ENCODE measurements at regions not wholly inside any gene's neighbourhood (a gene's known extent, or its start where the extent isn't known, plus 50 kb on each side); places are given as distances from the start of the nearest gene placed in this dataset.

DNA sequence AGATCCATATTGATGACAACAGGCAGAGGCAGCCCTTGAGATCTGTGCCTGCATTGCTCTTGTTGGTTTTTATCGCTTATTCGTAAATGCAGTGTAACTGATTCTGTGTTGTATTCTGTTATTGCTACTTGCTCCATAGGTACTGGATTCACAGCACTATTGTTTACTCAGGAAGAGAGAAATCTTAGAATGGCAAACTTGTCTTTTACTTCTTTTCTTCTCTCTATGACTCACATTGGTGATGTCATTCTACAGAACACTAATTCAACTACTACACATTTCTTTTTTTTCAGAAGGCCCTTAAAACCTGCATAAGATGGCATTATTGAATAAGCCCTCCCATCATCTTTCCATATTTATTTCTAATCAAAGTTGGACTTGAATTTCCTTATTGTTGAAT, 201.0 kb upstream of the GBE1 start:
- 100% methylated on average over 2 of the region's 2 CpGs for WGBS
- Histone ChIP-seq H2BK12ac (ENCODE audit: low read length in 2 of 2) (no peak overlapping the region), H3K14ac (ENCODE audit: low read length in 2 of 2) (no peak overlapping the region)

DNA sequence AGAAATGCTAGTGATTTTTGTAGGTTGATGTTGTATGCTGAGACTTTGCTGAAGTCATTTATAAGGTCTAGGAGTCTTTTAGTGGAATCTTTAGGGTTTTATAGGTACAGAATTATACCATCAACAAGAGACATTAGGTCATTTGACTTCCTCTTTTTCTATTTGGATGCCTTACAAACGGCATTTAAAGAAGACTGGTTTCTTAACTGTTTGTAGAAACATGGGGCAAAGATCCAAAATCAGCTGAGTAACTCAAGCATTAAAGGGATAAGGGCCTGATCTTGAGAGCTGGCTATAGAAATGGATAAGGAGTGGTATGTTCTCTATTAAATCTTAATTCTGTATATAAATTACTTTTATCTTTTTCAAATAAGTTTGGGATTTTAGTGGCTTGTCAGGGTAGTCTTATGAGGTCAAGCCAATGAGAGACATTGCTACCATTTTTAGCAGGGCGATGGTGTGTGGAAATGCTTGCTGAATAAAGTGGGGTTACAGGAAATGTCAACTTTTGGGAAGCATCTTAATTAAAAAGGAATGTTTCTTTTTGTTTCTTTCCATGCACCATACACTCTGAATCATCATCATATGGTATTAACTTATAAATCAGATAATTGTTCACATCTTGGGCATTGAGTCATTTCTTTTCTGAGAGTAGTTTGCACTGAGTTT, 197.7 kb upstream of the GBE1 start:
- WGBS: 86% methylated on average over 2 of the region's 2 CpGs

More for the DNA sequence above, 201.0 kb upstream of the GBE1 start:
- H4K8ac ChIP-seq (ENCODE audit: low read length): no peak overlapping the region
- DNase-seq: no peak
- H4K91ac ChIP-seq (ENCODE audit: low read length): no peak overlapping the region
- H2BK5ac ChIP-seq (ENCODE audit: low read depth, low read length, poor library complexity, severe bottlenecking): no peak overlapping the region
- no peak overlapping the region for H3K4ac ChIP-seq (ENCODE audit: low read depth in 1 of 2, low read length in 2 of 2)
- H3K27ac ChIP-seq (ENCODE audit: low read length, poor library complexity, severe bottlenecking): no peak overlapping the region
- H3K18ac ChIP-seq (ENCODE audit: low read depth in 1 of 2, low read length in 2 of 2): no peak overlapping the region
- no peaks in the 10 kb centered on the region for H3K9me3 ChIP-seq (ENCODE audit: control insufficient read depth, low read length)
- no peaks in the 10 kb centered on the region for H3K79me1 ChIP-seq (replicated peaks; ENCODE audit: low read length, poor library complexity, severe bottlenecking)
- no peaks in the 10 kb centered on the region for H3K27me3 ChIP-seq (ENCODE audit: control insufficient read depth in 1 of 2, insufficient read depth in 1 of 2, low read length in 2 of 2)
- H3K9ac ChIP-seq (ENCODE audit: low read length): no peak overlapping the region
- no peaks in the 10 kb centered on the region for H3K36me3 ChIP-seq (ENCODE audit: control insufficient read depth in 1 of 2, insufficient read depth in 2 of 2, low read depth in 1 of 2, low read length in 2 of 2)
- H3K23ac ChIP-seq (ENCODE audit: low read length in 2 of 2): no peak overlapping the region
- H3K4me2 ChIP-seq (ENCODE audit: low read length, poor library complexity, severe bottlenecking): no peak overlapping the region
- no peak overlapping the region for H2AK5ac ChIP-seq (ENCODE audit: low read length, severe bottlenecking)
- H2BK15ac ChIP-seq (ENCODE audit: low read depth, poor library complexity, severe bottlenecking): no peak overlapping the region
- H3K4me3 ChIP-seq (ENCODE audit: insufficient read depth in 1 of 2, low read depth in 1 of 2, low read length in 2 of 2): no peak overlapping the region
- H2BK120ac ChIP-seq (ENCODE audit: low read depth, low read length): no peak overlapping the region
- H2AFZ ChIP-seq (ENCODE audit: low read depth, low read length): no peak overlapping the region
- no peaks in the 10 kb centered on the region for H3K4me1 ChIP-seq (ENCODE audit: control insufficient read depth, insufficient read depth, low read depth, low read length)

DNA sequence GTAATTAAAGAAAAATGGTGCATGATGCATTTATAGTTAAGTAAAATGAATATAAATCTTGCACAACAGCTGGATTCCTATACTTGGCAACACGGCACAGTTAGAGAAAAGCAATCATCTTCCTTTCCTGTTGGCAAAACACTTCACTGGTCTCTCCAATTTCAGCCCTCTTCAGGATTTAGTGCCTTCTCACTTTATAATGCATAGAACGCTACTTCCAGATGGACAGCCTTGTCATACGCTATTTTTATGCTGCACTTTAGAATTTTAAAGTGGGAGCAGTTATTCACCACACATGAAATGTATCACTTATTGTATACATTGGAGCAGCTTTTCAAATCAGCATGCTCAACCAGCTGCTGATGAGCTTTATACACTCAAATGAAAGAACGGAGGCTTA, 194.4 kb upstream of the GBE1 start:
- H3K4me1 ChIP-seq (ENCODE audit: control insufficient read depth, insufficient read depth, low read depth, low read length): no peaks in the 10 kb centered on the region
- no peaks in the 10 kb centered on the region for H3K9me3 ChIP-seq (ENCODE audit: control insufficient read depth, low read length)
- no peak overlapping the region for H3K4me2 ChIP-seq (ENCODE audit: low read length, poor library complexity, severe bottlenecking)
- no peak overlapping the region for H3K18ac ChIP-seq (ENCODE audit: low read depth in 1 of 2, low read length in 2 of 2)
- H2BK5ac ChIP-seq (ENCODE audit: low read depth, low read length, poor library complexity, severe bottlenecking): no peak overlapping the region
- H3K27me3 ChIP-seq (ENCODE audit: control insufficient read depth in 1 of 2, insufficient read depth in 1 of 2, low read length in 2 of 2): no peaks in the 10 kb centered on the region
- H3K4me3 ChIP-seq (ENCODE audit: insufficient read depth in 1 of 2, low read depth in 1 of 2, low read length in 2 of 2): peak overlapping the region in 1 of 2 experiments; percentile 63
- H2AK5ac ChIP-seq (ENCODE audit: low read length, severe bottlenecking): no peak overlapping the region
- H4K8ac ChIP-seq (ENCODE audit: low read length): no peak overlapping the region
- H3K27ac ChIP-seq (ENCODE audit: low read length, poor library complexity, severe bottlenecking): no peak overlapping the region
- H2BK12ac ChIP-seq (ENCODE audit: low read length in 2 of 2): no peak overlapping the region
- H3K14ac ChIP-seq (ENCODE audit: low read length in 2 of 2): no peak overlapping the region
- H3K9ac ChIP-seq (ENCODE audit: low read length): peak overlapping the region; percentile 37
- no peak overlapping the region for H2BK120ac ChIP-seq (ENCODE audit: low read depth, low read length)
- no peak for DNase-seq
- H4K91ac ChIP-seq (ENCODE audit: low read length): no peak overlapping the region
- H3K36me3 ChIP-seq (ENCODE audit: control insufficient read depth in 1 of 2, insufficient read depth in 2 of 2, low read depth in 1 of 2, low read length in 2 of 2): no peaks in the 10 kb centered on the region
- H2AFZ ChIP-seq (ENCODE audit: low read depth, low read length): no peak overlapping the region
- H3K4ac ChIP-seq (ENCODE audit: low read depth in 1 of 2, low read length in 2 of 2): no peak overlapping the region
- 86% methylated on average over 4 of the region's 4 CpGs for WGBS
- H3K79me1 ChIP-seq (replicated peaks; ENCODE audit: low read length, poor library complexity, severe bottlenecking): no peaks in the 10 kb centered on the region
- H3K23ac ChIP-seq (ENCODE audit: low read length in 2 of 2): no peak overlapping the region
- no peak overlapping the region for H2BK15ac ChIP-seq (ENCODE audit: low read depth, poor library complexity, severe bottlenecking)

More for the DNA sequence above, 197.7 kb upstream of the GBE1 start:
- no peak overlapping the region for H4K91ac ChIP-seq (ENCODE audit: low read length)
- H2AFZ ChIP-seq (ENCODE audit: low read depth, low read length): no peak overlapping the region
- no peak overlapping the region for H2BK15ac ChIP-seq (ENCODE audit: low read depth, poor library complexity, severe bottlenecking)
- H3K27me3 ChIP-seq (ENCODE audit: control insufficient read depth in 1 of 2, insufficient read depth in 1 of 2, low read length in 2 of 2): no peaks in the 10 kb centered on the region
- no peak overlapping the region for H3K18ac ChIP-seq (ENCODE audit: low read depth in 1 of 2, low read length in 2 of 2)
- H3K9me3 ChIP-seq (ENCODE audit: control insufficient read depth, low read length): no peaks in the 10 kb centered on the region
- H2BK5ac ChIP-seq (ENCODE audit: low read depth, low read length, poor library complexity, severe bottlenecking): no peak overlapping the region
- H3K4ac ChIP-seq (ENCODE audit: low read depth in 1 of 2, low read length in 2 of 2): no peak overlapping the region
- no peak overlapping the region for H2BK12ac ChIP-seq (ENCODE audit: low read length in 2 of 2)
- no peak overlapping the region for H4K8ac ChIP-seq (ENCODE audit: low read length)
- H2AK5ac ChIP-seq (ENCODE audit: low read length, severe bottlenecking): no peak overlapping the region
- H3K27ac ChIP-seq (ENCODE audit: low read length, poor library complexity, severe bottlenecking): no peak overlapping the region
- H3K14ac ChIP-seq (ENCODE audit: low read length in 2 of 2): no peak overlapping the region
- H3K4me2 ChIP-seq (ENCODE audit: low read length, poor library complexity, severe bottlenecking): no peak overlapping the region
- H3K23ac ChIP-seq (ENCODE audit: low read length in 2 of 2): no peak overlapping the region
- no peaks in the 10 kb centered on the region for H3K36me3 ChIP-seq (ENCODE audit: control insufficient read depth in 1 of 2, insufficient read depth in 2 of 2, low read depth in 1 of 2, low read length in 2 of 2)
- peak overlapping the region; percentile 40 for H3K9ac ChIP-seq (ENCODE audit: low read length)
- H3K4me1 ChIP-seq (ENCODE audit: control insufficient read depth, insufficient read depth, low read depth, low read length): no peaks in the 10 kb centered on the region
- H3K79me1 ChIP-seq (replicated peaks; ENCODE audit: low read length, poor library complexity, severe bottlenecking): no peaks in the 10 kb centered on the region
- H2BK120ac ChIP-seq (ENCODE audit: low read depth, low read length): no peak overlapping the region
- peak overlapping the region in 1 of 2 experiments; percentile 17 for H3K4me3 ChIP-seq (ENCODE audit: insufficient read depth in 1 of 2, low read depth in 1 of 2, low read length in 2 of 2)
- DNase-seq: no peak

DNA sequence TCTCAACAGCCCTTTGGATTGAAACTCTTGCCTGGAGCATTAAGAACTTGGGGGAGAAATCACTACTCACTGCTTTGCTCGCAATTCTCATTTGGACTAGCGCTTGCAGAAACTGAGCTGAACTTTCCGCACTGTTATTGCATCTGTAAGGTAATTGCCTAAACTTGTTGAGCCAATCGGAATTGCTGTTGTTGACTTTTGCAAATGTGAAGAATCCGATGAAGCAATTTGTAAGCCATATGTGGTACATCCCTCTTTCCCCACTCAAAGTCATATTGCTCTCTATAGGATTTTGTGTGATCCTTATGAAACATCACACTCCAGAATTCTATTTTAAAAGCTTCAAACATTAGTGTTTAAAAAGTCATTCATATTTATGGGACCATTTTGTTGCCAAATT, 191.7 kb upstream of the GBE1 start:
- Histone ChIP-seq H3K36me3 (ENCODE audit: control insufficient read depth in 1 of 2, insufficient read depth in 2 of 2, low read depth in 1 of 2, low read length in 2 of 2) (no peaks in the 10 kb centered on the region), H3K18ac (ENCODE audit: low read depth in 1 of 2, low read length in 2 of 2) (no peak overlapping the region), H3K27ac (ENCODE audit: low read length, poor library complexity, severe bottlenecking) (no peak overlapping the region), H2BK12ac (ENCODE audit: low read length in 2 of 2) (no peak overlapping the region), H4K91ac (ENCODE audit: low read length) (no peak overlapping the region), H2BK5ac (ENCODE audit: low read depth, low read length, poor library complexity, severe bottlenecking) (no peak overlapping the region), H3K79me1 (replicated peaks; ENCODE audit: low read length, poor library complexity, severe bottlenecking) (no peaks in the 10 kb centered on the region), H3K4ac (ENCODE audit: low read depth in 1 of 2, low read length in 2 of 2) (no peak overlapping the region), H2BK15ac (ENCODE audit: low read depth, poor library complexity, severe bottlenecking) (no peak overlapping the region), H3K23ac (ENCODE audit: low read length in 2 of 2) (no peak overlapping the region), H3K9me3 (ENCODE audit: control insufficient read depth, low read length) (no peaks in the 10 kb centered on the region), H4K8ac (ENCODE audit: low read length) (no peak overlapping the region), H2AFZ (ENCODE audit: low read depth, low read length) (no peak overlapping the region), H3K14ac (ENCODE audit: low read length in 2 of 2) (no peak overlapping the region), H3K4me2 (ENCODE audit: low read length, poor library complexity, severe bottlenecking) (no peak overlapping the region), H3K4me3 (ENCODE audit: insufficient read depth in 1 of 2, low read depth in 1 of 2, low read length in 2 of 2) (no peak overlapping the region), H3K4me1 (ENCODE audit: control insufficient read depth, insufficient read depth, low read depth, low read length) (no peaks in the 10 kb centered on the region), H3K9ac (ENCODE audit: low read length) (no peak overlapping the region), H2BK120ac (ENCODE audit: low read depth, low read length) (no peak overlapping the region), H2AK5ac (ENCODE audit: low read length, severe bottlenecking) (no peak overlapping the region), H3K27me3 (ENCODE audit: control insufficient read depth in 1 of 2, insufficient read depth in 1 of 2, low read length in 2 of 2) (no peaks in the 10 kb centered on the region)
- no peak for DNase-seq
- 93% methylated on average over 4 of the region's 5 CpGs for WGBS

Measured in mesenchymal stem cell (in vitro differentiated cells and primary cell).